Medulla oblongata (tissue), 1 donor: ENCODE measurements at regions not wholly inside any gene's neighbourhood (a gene's known extent, or its start where the extent isn't known, plus 50 kb on each side); places are given as distances from the start of the nearest gene placed in this dataset.

Experiments used
- DNase-seq: peaks from one replicate; pipeline ENCODE4 v3.0.0-alpha.2; 2015; ENCODE audit errors: extremely low spot score

- DNase-seq: peak; percentile 51
These were observed 63.7 kb upstream of the BAIAP2L1 start for GRCh38 chr7:98464558-98464940.

GRCh38 chr7:98463837-98464557 lies 63.1 kb upstream of the BAIAP2L1 start:
- DNase-seq: no peak

DNA sequence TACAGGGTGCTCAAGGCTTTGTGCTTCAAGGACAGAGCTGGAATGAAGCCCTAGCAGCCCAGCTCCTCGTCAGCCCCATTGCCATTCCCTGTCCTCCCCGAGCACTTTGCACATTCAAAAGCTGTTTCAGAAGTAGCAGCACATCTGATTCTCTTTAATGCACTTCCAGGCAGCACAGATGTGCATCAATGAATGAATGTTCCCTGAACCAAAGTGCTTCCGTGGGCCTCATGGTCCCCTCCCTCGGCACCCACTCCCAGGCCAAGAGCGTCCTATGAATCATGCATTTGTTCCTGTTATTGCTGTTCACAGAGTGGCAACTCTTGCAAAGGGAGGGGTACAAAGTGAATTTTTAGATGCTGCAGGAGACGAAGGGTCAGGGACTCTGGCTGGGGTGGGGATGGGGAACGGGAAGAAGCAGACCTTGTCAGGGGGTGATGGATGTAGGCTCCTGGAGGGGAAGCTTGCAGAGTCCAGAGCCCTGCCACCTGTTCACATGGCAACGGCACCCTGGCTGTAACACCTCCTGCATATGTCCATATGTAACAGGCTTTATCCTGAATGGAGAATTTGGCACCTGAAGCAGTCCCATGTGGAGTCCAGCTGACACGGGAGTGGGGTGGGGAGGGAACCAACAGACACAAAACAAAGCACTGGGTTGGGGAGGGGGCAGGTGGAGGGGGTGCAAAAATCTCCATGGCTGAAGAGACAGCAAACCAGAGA lies 62.2 kb upstream of the BAIAP2L1 start:
- no peak for DNase-seq

DNA sequence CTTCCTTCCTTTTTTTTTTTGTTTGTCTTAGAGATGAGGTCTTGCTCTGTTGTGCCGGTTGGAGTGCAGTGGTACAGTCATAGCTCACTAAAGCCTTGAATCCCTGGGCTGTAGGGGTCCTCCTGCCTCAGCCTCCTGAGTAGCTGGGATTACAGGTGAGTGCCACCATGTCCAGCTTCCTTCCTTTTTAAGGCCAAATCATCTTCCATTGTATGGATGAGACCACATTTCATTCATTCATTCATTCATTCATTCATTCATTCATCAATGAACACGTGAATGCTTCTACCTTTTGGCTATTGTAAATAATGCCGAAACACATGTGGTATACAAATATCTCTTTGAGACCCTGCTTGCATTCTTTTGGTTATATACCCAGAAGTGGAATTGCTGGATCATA lies 60.0 kb upstream of the BAIAP2L1 start:
- no peak for DNase-seq

DNA sequence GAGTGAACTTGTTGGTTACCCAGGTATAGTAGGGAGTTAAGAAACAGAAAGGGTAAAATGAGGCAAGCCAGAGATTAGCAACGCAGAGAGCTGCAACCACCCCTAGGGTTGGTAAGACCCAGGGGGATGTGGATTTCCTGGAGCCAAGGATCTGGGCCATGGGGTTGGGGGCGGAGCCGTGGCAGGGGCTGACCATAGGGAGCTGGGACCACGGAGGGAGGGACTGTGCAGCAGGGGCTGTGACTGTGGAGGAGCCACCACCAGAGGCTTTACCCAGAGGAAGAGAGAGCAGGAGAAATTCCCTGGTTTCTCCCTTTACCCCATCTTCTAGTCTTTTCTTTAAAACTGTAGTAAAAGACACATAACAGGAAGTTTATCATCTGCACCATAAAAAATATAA lies 58.6 kb upstream of the BAIAP2L1 start:
- no peak for DNase-seq

DNA sequence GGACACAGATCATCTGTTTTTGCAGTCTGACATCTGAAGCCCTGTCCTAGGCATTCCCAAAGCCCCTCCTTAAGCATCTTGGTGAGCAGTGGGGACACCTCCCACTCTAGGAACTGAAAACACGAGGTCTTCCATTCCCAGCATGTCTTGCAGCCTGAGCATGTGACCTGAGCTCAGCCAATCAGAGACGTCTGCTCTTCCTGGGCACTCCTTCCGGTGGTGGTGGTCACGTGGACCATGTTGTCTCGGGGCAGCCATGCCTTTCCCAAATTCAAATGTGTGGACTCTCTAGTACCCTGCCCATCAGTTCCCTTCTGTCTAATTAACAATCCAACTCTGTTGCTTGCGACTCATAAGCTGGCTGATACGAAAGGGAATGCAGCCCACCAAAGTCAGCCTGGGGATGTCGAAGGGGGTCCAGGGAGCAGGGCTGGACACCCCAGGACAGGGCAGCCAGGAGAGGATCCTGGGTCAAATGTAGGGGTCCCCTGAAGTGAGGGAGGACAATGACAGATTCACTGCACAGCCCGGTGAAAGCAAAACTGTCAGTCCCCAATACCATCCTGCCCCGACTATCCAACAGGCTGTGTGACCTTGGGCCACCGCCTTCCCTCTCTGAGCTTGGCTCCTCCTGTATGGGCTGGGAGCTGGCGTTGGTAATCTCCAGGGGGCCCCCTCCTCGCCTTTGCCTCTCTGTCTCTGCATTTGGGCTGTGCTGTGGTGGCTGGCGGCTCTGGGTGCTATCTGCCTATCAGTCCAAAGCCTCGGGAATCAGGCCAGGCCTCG lies 57.4 kb upstream of the BAIAP2L1 start:
- no peak for DNase-seq

- DNase-seq: no peak
These were observed 56.0 kb upstream of the BAIAP2L1 start for GRCh38 chr7:98456866-98457265.

- no peak for DNase-seq
These were observed 51.9 kb upstream of the BAIAP2L1 start for GRCh38 chr7:98452791-98453190.
